ENCODE measurements at regions not wholly inside any gene's neighbourhood (a gene's known extent, or its start where the extent isn't known, plus 50 kb on each side); places are given as distances from the start of the nearest gene placed in this dataset.

DNA sequence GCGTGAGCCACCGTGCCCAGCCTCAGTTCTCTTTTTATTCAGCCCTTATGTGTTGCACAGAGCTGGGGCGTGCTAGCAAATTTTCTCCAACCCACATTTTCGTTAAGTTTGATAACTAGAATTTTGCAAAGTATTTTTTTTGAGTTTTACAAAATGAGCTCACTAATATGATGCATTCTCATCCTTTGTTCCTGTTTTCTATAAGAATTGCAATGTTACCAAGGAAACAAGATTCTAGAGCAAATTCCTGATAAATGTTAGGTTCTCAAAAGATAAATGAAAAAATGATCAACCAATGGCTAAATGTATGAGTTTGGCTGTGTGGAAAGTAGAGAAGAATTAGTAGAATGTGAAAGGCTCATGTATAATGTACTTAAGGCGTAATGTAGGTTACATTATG is 529.8 kb downstream of the MAFB start:
- in situ Hi-C loops (cut with HindIII; ENCODE audit: low pct_unique_long_range_greater_than_20kb, low sequenced_read_pairs), result no loop called here
- DNase-seq (ENCODE audit: low read depth, low spot score), result no peak

DNA sequence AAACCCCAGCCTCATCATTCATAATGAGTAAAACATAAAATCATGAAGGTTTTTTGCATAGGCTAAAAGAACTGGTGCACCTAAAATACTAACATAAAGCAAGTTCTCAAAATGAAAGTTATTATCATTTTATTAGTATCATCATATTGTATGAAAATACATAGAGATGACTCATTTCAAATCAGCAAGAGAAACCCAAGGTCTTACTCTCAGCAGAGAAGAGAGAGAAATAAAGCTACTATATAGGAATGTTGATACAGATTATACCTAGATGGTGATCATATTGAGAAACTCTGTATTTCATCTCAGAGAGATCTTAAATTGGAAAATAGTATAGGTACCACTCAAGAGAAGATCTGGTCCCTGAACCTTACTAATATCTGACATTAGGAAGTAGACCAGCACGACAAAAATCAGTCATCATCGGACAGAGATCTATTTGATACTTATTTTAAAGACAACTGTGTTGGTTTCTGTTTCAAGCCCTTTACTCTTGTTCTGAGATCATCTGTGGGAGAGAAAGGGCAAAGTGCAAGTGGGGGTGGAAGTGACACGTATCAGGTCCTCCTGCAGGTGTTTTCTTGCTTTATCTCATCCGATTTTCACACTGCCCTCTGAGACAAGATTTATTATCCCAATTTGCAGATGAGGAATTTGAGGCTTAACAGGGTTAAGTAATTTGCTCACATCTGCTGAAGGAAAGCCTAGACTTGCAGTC is 532.3 kb downstream of the MAFB start:
- no peak for DNase-seq (ENCODE audit: low read depth, low spot score)
- in situ Hi-C loops (cut with HindIII; ENCODE audit: low pct_unique_long_range_greater_than_20kb, low sequenced_read_pairs), result no loop called here

DNA sequence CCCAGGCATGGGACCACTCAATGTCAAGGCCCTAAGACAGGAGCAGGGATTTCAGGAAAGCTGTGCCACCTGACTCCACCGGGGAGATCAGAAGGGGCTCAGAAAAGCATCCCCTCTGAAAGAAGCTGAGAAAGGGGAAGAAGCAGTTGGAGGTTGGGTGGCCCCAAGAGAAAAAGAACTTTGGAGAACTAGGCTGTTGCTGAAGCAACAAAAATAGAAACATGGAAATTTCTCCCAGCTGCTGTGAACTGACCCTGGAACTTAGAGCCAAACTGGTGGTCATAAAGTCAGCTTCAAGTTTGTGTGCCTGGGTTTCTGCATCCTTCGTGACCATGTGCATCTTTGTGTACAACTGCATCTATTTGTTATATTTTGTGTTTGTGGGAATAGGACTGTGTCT is 534.5 kb downstream of the MAFB start:
- in situ Hi-C loops (cut with HindIII; ENCODE audit: low pct_unique_long_range_greater_than_20kb, low sequenced_read_pairs), result no loop called here
- DNase-seq (ENCODE audit: low read depth, low spot score), result no peak

DNA sequence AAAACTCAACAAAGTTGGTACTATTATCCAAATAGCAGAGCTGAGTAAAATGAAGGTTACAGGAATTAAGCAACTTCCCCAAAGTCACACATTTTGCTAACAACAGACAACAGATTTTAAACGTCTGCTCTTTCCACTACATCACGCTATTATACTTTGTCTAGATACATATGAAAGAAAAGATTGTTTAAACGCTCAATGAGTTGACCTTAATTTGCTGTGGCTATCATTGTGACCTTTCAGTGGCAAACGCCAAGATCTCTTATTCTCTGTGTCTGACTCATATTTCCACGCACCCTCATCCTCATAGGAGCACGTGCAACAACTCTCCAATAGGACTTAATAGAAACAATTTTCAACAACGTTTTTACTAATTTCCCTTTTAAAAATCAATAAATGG is 540.1 kb downstream of the MAFB start:
- peak; percentile 94 for DNase-seq (ENCODE audit: low read depth, low spot score)
- in situ Hi-C loops (cut with HindIII; ENCODE audit: low pct_unique_long_range_greater_than_20kb, low sequenced_read_pairs), result no loop called here

DNA sequence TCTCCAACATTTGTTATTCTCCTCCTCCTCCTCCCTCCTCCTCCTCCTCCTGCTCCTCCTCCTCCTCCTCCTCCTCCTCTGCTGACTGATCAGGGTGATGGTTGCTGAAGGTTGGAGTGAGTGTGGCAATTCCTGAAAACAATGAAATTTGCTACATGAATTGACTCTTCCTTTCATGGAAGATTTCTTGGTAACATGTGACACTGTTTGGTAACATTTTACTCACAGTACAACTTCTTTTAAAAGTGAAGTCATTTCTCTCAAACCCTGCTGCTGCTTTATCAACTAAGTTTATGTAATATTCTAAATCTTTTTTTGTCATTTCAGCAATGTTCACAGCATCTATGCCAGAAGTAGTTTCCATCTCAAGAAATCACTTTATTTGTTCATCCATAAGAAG is 543.0 kb downstream of the MAFB start:
- in situ Hi-C loops (cut with HindIII; ENCODE audit: low pct_unique_long_range_greater_than_20kb, low sequenced_read_pairs), result no loop called here

DNA sequence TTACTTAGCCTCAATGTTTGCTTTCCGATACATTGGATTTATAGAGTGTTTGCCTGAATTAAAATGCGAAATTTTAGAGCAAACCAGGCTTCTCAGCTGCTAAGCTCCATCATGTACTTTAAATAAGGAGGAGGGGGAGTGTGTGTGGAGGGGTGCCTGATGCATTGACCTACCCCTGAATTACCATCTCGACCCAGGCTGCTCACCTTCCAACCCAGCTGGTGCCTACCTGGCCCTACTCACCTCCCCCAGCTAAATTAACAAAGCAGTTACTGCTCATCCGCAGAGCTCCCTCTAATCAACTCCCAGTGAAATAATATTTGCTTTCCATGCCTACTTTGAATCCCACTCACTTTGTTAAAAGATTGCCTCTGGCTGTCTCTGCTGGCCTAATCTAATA is 544.5 kb downstream of the MAFB start:
- no peak for DNase-seq (ENCODE audit: low read depth, low spot score)
- in situ Hi-C loops (cut with HindIII; ENCODE audit: low pct_unique_long_range_greater_than_20kb, low sequenced_read_pairs), result no loop called here

More for the DNA sequence above, 543.0 kb downstream of the MAFB start:
- DNase-seq (ENCODE audit: low read depth, low spot score), result no peak

DNA sequence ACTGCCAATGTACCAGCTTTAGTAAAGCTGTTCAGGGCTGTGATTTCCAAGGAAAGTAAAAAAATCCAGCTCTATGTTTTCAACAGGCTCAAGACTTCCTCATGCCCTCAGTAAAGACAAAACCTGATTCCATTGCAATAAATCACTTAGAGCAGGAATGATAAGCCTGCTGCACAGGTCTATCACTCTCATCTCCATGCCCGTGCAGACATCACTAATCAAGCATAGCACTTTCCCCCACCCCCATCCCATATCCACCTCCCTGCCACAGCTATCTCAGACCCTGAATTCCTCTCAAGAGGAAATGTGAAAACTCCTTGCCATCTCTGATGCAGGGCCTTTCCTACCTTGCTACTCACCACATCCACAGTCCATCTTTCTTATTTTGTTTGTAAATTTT is 554.9 kb downstream of the MAFB start:
- in situ Hi-C loops (cut with HindIII; ENCODE audit: low pct_unique_long_range_greater_than_20kb, low sequenced_read_pairs), result no loop called here
- DNase-seq (ENCODE audit: low read depth, low spot score), result no peak

DNA sequence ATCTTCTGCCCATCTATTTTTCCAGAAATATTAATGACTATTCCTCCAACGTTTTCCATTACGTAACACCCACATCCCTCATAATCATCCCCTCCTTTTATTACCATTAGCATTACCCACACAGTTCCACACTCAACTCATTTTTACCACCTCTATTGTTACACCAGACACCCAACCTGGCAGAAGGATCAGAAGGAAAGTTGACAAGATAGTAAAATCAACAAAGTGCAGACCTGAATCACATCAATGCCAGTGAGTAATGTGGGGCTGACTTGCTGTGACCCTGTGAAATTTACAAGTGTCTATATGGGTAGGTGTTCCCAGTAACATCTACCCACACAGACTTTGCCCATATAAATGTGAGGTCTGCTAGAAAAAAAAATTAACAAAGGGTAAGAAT is 568.2 kb downstream of the MAFB start:
- DNase-seq (ENCODE audit: low read depth, low spot score), result no peak
- in situ Hi-C loops (cut with HindIII; ENCODE audit: low pct_unique_long_range_greater_than_20kb, low sequenced_read_pairs), result no loop called here

DNA sequence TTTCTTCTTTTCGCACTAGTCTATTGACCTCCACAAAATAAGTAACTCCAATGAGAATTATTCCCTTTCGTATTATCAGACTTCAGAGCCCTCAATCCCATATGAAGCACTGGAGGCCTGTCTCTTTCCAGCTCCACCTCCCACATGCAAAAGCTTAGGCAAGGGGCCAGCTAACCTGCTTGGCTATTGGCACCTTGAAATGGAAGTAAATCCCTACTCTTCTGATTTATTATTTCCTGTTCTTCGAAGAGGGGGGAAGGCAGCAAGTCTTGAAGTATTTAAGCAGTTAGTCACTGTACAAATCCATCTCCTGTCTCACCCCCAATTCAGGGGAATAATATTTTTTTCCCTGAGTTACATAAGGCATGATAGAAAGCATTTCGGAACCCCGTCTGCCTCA is 577.8 kb downstream of the MAFB start:
- DNase-seq (ENCODE audit: low read depth, low spot score), result no peak
- in situ Hi-C loops (cut with HindIII; ENCODE audit: low pct_unique_long_range_greater_than_20kb, low sequenced_read_pairs), result no loop called here

DNA sequence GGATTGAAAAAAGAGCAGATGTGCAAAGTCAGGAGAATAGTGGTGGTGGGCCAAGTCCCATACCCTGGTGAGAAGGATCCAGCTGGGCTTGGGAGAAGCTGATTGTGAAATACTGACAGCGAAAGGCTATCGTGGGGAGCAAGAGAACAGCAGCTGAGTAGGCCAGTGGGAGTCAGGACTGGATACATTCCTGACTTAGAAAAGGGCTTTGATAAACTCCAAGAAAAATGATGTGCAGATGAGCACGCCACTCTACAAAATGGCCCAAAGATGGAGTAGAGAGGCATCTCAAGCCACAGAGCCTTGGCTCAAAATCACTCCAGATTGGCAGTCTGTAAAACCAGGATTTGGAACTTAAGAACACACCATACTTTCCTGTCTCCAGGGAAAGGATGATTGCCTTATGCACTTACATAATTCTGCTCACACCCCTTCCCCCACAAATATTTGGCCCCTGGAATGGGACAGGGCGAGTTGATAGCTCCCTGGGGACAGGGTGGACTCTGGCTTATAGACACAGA is 578.7 kb downstream of the MAFB start:
- in situ Hi-C loops (cut with HindIII; ENCODE audit: low pct_unique_long_range_greater_than_20kb, low sequenced_read_pairs), result no loop called here
- no peak for DNase-seq (ENCODE audit: low read depth, low spot score)

DNA sequence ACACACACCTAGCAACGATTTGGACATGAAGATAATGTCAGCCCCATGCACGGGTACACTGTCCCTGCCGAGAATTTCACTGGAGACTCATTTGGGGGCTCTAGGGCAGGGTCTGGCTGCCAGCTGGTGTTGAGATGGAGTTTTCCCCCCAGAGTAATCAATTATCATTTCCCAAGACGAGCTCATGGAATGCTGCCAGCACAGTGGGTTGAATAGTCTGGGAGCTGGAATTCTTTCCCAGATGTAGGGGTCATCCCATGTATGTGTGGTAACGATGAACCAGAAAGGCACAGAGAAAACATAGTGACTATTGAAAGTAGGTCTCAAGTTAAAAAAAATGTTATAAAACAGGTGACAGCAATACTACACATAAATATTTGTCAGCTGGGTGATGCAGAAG is 579.9 kb downstream of the MAFB start:
- no peak for DNase-seq (ENCODE audit: low read depth, low spot score)
- in situ Hi-C loops (cut with HindIII; ENCODE audit: low pct_unique_long_range_greater_than_20kb, low sequenced_read_pairs), result no loop called here

DNA sequence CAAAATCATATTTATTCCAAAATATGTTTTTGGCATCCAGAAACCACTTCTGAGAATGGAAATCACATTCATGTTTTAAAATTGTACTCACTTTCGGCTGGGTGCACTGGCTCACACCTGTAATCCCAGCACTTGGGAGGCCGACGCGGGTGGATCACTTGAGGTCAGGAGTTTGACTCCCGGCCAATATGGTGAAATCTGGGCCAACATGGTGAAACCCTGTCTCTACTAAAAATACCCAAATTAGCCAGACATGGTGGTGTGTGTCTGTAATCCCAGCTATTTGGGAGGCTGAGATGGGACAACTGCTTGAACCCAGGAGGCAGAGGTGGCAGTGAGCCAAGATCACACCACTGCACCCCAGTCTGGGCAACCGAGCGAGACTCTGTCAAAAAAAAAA is 580.7 kb downstream of the MAFB start:
- DNase-seq (ENCODE audit: low read depth, low spot score), result no peak
- in situ Hi-C loops (cut with HindIII; ENCODE audit: low pct_unique_long_range_greater_than_20kb, low sequenced_read_pairs), result no loop called here

DNA sequence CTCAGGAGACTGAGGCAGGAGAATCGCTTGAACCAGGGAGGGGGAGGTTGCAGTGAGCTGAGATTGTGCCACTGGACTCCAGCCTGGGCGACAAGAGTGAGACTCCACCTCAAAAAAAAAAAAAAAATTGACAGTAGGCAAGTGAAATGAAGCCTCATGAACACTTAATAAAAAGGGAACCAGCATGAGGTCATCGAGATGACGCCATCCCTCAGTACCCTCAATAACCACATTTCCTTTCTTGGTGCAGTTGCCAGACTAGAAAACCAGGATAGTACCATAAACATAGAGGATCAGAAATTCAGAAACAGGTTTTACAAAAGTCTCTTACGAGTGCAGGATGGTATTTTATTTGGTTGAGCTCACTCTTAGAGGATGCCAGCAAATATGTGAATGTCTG is 584.1 kb downstream of the MAFB start:
- no peak for DNase-seq (ENCODE audit: low read depth, low spot score)
- in situ Hi-C loops (cut with HindIII; ENCODE audit: low pct_unique_long_range_greater_than_20kb, low sequenced_read_pairs), result no loop called here

DNA sequence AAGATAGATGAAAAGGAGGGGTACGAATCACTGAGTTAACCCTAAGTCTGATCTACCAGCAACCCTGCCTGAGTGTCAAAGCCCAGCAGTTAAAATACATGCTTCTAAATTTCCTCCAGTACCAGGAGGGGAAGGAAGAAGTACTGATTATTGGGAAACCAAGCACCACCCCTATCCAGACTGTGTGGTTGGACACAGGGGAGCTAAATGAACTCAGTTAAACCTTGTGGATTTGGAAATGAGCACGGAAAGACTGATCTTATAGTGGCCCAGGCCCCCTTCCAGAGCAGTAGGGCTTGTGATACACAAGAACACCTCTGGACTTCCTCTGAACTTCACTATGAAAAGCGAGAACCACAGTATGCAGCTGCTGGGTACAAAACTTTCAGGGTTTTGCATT is 585.6 kb downstream of the MAFB start:
- in situ Hi-C loops (cut with HindIII; ENCODE audit: low pct_unique_long_range_greater_than_20kb, low sequenced_read_pairs), result no loop called here

DNA sequence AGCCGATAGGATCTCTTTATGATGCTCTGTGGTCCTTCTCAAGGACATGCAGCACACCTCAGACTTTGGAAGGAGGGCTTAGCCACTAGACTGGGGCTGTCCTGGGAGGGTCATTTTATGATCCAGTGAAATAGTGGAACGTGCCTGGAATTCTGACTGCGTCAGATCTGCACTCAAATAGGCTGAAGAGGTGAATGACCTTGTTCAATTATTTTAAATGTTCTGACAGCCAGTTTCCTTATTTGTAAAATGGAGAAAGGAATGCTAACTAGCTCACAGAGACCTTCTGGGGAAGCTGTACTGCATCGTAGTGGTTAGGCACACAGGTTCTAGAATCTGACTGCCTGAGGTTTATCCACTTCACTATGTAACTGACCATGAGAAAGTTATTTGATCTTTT is 587.5 kb downstream of the MAFB start:
- in situ Hi-C loops (cut with HindIII; ENCODE audit: low pct_unique_long_range_greater_than_20kb, low sequenced_read_pairs), result no loop called here
- DNase-seq (ENCODE audit: low read depth, low spot score), result no peak

More for the DNA sequence above, 585.6 kb downstream of the MAFB start:
- DNase-seq (ENCODE audit: low read depth, low spot score), result no peak

DNA sequence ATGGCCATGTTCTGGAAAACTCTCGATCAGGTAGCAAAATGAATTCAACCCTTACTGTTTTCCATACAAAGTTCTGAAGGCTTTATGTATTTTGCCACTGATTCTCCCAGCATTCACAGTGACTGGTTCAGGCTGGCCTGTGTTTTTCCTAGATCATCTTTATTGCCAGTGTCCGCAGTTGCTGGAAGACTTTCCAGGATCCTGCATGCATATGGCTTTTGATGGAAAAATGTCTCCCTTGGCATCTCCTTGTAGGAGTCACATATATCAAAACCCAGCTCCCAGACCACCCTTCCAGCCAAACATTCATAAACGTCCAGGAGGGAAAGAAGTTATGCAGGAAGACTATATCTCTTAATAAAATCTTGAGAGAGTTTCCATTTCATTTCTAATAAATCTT is 588.8 kb downstream of the MAFB start:
- in situ Hi-C loops (cut with HindIII; ENCODE audit: low pct_unique_long_range_greater_than_20kb, low sequenced_read_pairs), result no loop called here
- DNase-seq (ENCODE audit: low read depth, low spot score), result no peak

DNA sequence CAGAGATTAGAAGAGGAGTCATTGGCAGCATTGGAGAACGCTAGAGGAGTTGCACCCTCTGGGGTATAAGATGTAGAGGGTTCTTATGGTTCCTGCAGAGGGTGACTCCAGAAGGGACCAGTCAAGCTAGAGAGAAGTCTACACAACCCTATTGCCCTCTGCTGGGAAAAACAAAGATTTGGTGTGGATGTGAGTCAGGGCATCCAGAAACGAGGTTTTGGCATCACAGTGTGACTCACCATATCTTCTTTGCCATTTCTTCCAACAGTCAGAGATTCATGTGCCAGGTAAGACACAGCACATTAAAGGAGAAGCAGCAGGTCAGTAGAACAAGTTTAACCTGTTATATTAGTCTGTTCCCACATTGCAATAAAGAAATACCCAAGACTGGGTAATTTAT is 598.8 kb downstream of the MAFB start:
- DNase-seq (ENCODE audit: low read depth, low spot score), result peak; percentile 5
- in situ Hi-C loops (cut with HindIII; ENCODE audit: low pct_unique_long_range_greater_than_20kb, low sequenced_read_pairs), result no loop called here

DNA sequence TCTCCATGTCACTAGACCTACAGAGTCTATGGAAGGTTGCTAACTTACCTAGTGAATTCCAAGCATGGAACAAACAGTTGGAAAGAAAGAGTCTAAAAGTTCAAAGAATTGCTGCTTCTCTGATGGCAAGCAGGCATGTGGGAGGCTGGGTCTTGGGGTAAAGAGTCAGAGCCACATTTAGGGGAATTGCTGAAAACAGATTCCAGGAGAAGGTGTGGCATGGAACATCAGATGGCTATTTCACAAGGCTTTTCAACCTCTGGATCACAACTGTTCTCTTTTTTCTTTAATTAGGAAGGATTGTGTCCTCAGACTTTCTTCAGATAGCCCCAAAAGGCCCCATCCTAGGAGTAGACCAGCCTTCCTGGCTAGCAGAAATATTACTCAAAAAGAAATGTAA is 601.5 kb downstream of the MAFB start:
- in situ Hi-C loops (cut with HindIII; ENCODE audit: low pct_unique_long_range_greater_than_20kb, low sequenced_read_pairs), result no loop called here
- no peak for DNase-seq (ENCODE audit: low read depth, low spot score)

DNA sequence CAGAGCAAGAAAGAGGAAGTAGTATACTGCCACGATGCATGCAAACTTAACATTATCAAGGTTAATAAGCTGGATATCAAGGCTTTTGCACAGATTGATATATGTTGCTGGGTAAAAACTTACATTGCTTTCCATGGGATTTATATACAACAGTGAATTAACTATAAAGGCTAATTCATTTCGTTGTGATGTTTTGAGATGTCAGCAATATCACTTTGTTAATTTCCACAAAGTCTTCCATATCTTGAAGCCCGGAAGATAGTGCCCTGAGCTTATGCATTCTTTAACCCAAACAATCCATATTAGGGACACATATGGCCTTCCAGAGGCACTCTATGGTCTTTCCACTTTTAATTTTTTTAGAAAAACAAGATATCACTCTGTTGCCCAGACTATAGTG is 603.5 kb downstream of the MAFB start:
- no peak for DNase-seq (ENCODE audit: low read depth, low spot score)
- in situ Hi-C loops (cut with HindIII; ENCODE audit: low pct_unique_long_range_greater_than_20kb, low sequenced_read_pairs), result no loop called here

DNA sequence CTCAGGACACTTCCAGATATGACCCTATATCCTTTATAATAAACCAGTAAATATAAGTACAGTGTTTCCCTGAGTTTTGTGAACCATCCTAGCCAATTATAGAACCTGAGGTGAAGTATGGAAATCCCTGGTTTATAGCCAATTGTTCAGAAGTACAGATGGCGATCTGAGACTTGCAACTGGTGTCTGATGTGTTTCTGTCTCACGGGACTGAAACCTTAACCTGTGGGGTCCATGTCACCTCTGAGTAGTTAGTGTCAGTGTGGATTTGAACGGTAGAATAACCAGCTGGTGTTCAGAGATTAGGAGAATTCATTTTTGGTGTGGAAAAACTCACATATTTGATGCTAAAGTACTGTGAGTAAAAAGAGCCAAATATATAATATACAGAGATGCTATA is 606.6 kb downstream of the MAFB start:
- no peak for DNase-seq (ENCODE audit: low read depth, low spot score)
- in situ Hi-C loops (cut with HindIII; ENCODE audit: low pct_unique_long_range_greater_than_20kb, low sequenced_read_pairs), result no loop called here
